ENCODE measurements at regions not wholly inside any gene's neighbourhood (a gene's known extent, or its start where the extent isn't known, plus 50 kb on each side); places are given as distances from the start of the nearest gene placed in this dataset.

DNA sequence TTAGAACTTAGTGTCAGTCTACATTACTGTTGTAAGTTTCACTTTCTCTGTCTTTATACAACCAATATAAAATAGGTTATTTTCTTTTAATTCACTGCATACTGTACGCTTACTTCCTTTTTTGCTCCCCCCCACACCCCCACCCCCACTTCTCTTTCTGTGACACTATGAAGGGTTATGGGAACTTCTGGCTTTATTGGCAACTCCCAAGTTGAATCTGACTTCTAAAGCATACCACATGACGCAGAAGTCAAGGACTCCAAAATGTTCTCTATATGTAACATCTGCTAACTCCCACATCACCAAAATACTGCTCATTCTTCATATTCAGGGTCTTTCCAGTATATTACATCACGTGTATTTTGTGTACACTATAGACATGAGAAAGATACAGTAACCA, 81.2 kb upstream of the ATXN7L3B start:
- H3K36me3 ChIP-seq (ENCODE audit: control insufficient read depth, insufficient read depth, low read length) = no peaks in the 10 kb centered on the region
- H3K27me3 ChIP-seq (ENCODE audit: control insufficient read depth, insufficient read depth, low read length) = no peaks in the 10 kb centered on the region
- no peak for ATAC-seq

GRCh38 chr12:74468401-74468800, 69.2 kb upstream of the ATXN7L3B start:
- CTCF ChIA-PET = no interaction called here
- in situ Hi-C loops (cut with HindIII; ENCODE audit: low pct_unique_long_range_greater_than_20kb, low sequenced_read_pairs) = no loop called here
- ATAC-seq = no peak

More for the DNA sequence above, 81.2 kb upstream of the ATXN7L3B start:
- no peak for DNase-seq (ENCODE audit: low read depth, low spot score)
- ChIA-PET CTCF (no interaction called here), POLR2A (no interaction called here)
- in situ Hi-C loops (cut with HindIII; ENCODE audit: low pct_unique_long_range_greater_than_20kb, low sequenced_read_pairs) = no loop called here
- BruUV-seq (replicated peaks) = no TSS peak
- intact Hi-C loops (cut with micrococcal nuclease; ENCODE audit: unreplicated experiment) = no loop called here
- Histone ChIP-seq H3K27ac (ENCODE audit: low read length) (no peak overlapping the region), H3K9me3 (ENCODE audit: control insufficient read depth, insufficient read depth, low read depth, low read length) (no peaks in the 10 kb centered on the region), H3K4me1 (ENCODE audit: control insufficient read depth, insufficient read depth, low read length) (no peaks in the 10 kb centered on the region), H3K4me3 (ENCODE audit: low read depth in 2 of 2, low read length in 2 of 2) (no peak overlapping the region)
- no peak for TF ChIP-seq TCF7L2 (IDR thresholded peaks at IDR 0.05; ENCODE audit: low read depth, low read length)
- no peak for TF ChIP-seq POLR2AphosphoS5 (IDR thresholded peaks at IDR 0.05; ENCODE audit: low read depth, low read length)
- no peak for TF ChIP-seq CTCF (IDR thresholded peaks at IDR 0.05)
- TF ChIP-seq, protein P1, sequence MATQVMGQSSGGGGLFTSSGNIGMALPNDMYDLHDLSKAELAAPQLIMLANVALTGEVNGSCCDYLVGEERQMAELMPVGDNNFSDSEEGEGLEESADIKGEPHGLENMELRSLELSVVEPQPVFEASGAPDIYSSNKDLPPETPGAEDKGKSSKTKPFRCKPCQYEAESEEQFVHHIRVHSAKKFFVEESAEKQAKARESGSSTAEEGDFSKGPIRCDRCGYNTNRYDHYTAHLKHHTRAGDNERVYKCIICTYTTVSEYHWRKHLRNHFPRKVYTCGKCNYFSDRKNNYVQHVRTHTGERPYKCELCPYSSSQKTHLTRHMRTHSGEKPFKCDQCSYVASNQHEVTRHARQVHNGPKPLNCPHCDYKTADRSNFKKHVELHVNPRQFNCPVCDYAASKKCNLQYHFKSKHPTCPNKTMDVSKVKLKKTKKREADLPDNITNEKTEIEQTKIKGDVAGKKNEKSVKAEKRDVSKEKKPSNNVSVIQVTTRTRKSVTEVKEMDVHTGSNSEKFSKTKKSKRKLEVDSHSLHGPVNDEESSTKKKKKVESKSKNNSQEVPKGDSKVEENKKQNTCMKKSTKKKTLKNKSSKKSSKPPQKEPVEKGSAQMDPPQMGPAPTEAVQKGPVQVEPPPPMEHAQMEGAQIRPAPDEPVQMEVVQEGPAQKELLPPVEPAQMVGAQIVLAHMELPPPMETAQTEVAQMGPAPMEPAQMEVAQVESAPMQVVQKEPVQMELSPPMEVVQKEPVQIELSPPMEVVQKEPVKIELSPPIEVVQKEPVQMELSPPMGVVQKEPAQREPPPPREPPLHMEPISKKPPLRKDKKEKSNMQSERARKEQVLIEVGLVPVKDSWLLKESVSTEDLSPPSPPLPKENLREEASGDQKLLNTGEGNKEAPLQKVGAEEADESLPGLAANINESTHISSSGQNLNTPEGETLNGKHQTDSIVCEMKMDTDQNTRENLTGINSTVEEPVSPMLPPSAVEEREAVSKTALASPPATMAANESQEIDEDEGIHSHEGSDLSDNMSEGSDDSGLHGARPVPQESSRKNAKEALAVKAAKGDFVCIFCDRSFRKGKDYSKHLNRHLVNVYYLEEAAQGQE (IDR thresholded peaks at IDR 0.05; ENCODE audit: insufficient read depth in 1 of 2, low read depth in 2 of 2, low read length in 1 of 2) = no peak
- no peak for TF ChIP-seq SIN3A (IDR thresholded peaks at IDR 0.05; ENCODE audit: borderline replicate concordance, insufficient read depth, low read depth, low read length)

More at GRCh38 chr12:74468401-74468800, 69.2 kb upstream of the ATXN7L3B start:
- Histone ChIP-seq H3K9me3 (ENCODE audit: control insufficient read depth, insufficient read depth, low read depth, low read length) (no peaks in the 10 kb centered on the region), H3K27ac (ENCODE audit: low read length) (no peak overlapping the region), H3K4me1 (ENCODE audit: control insufficient read depth, insufficient read depth, low read length) (no peaks in the 10 kb centered on the region), H3K4me3 (ENCODE audit: low read depth in 2 of 2, low read length in 2 of 2) (no peak overlapping the region), H3K27me3 (ENCODE audit: control insufficient read depth, insufficient read depth, low read length) (no peaks in the 10 kb centered on the region), H3K36me3 (ENCODE audit: control insufficient read depth, insufficient read depth, low read length) (no peaks in the 10 kb centered on the region)
- BruUV-seq (replicated peaks) = no TSS peak
- POLR2A ChIA-PET = no interaction called here
- intact Hi-C loops (cut with micrococcal nuclease; ENCODE audit: unreplicated experiment) = no loop called here
- TF ChIP-seq POLR2AphosphoS5 (IDR thresholded peaks at IDR 0.05; ENCODE audit: low read depth, low read length) = no peak
- TF ChIP-seq CTCF (IDR thresholded peaks at IDR 0.05) = no peak
- TF ChIP-seq SIN3A (IDR thresholded peaks at IDR 0.05; ENCODE audit: borderline replicate concordance, insufficient read depth, low read depth, low read length) = no peak
- TF ChIP-seq, protein P1 (IDR thresholded peaks at IDR 0.05; ENCODE audit: insufficient read depth in 1 of 2, low read depth in 2 of 2, low read length in 1 of 2) = no peak
- no peak for TF ChIP-seq TCF7L2 (IDR thresholded peaks at IDR 0.05; ENCODE audit: low read depth, low read length)
- DNase-seq (ENCODE audit: low read depth, low spot score) = no peak

All from Panc1 (cell line).